WTC11 (cell line): ENCODE measurements at regions not wholly inside any gene's neighbourhood (a gene's known extent, or its start where the extent isn't known, plus 50 kb on each side); places are given as distances from the start of the nearest gene placed in this dataset.

ENCODE experiments used
- ATAC-seq: fragments of 200-7000 bp; cut with Tn5 transposase; 2 replicates; pipeline ENCODE4 v1.10.0; 2021; ENCODE audit warnings: mild to moderate bottlenecking, moderate library complexity
- CTCF ChIA-PET: fragments of 300-600 bp; sonication (Branson Sonifier 250); formaldehyde crosslinking; loops from one replicate; lab custom pipeline; 2021; ENCODE audit warnings: antibody characterized with exemption; lab: Charles Lee
- POLR2A ChIA-PET: fragments of 350-600 bp; sonication (Branson Sonifier 250); formaldehyde crosslinking; loops from one replicate; lab custom pipeline; 2021; ENCODE audit warnings: antibody characterized with exemption; lab: Charles Lee
- DNase-seq: peaks from one replicate; pipeline ENCODE4 v3.0.0; 2021; ENCODE audit warnings: low spot score
- H3K27ac Mint-ChIP-seq: 2 replicates; pipeline ENCODE4 v1.8.0; 2021; ENCODE audit warnings: mixed read lengths
- H3K27me3 Mint-ChIP-seq: 2 replicates; pipeline ENCODE4 v1.8.0; 2021; ENCODE audit warnings: low read depth, mild to moderate bottlenecking, moderate library complexity, mixed read lengths
- H3K36me3 Mint-ChIP-seq: 2 replicates; pipeline ENCODE4 v1.8.0; 2021; ENCODE audit warnings: mixed read lengths
- H3K4me1 Mint-ChIP-seq: 2 replicates; pipeline ENCODE4 v1.8.0; 2022; ENCODE audit warnings: mixed read lengths
- H3K4me3 Mint-ChIP-seq: 2 replicates; pipeline ENCODE4 v1.8.0; 2021; ENCODE audit warnings: mild to moderate bottlenecking, moderate library complexity, mixed read lengths
- H3K9me3 Mint-ChIP-seq: 2 replicates; pipeline ENCODE4 v1.8.0; 2021; ENCODE audit warnings: mixed read lengths
- ATF1 ChIP-seq: sonication (generic); formaldehyde crosslinking; IDR thresholded peaks from 2 replicates; pipeline ENCODE4 v1.8.1; 2023; ENCODE audit warnings: mild to moderate bottlenecking, moderate library complexity, missing genetic modification reagents
- EMX1 ChIP-seq: fragments of 250-450 bp; sonication (Bioruptor Pico); IDR thresholded peaks from 2 replicates; pipeline ENCODE4 v1.8.0; 2021; ENCODE audit warnings: mild to moderate bottlenecking
- ESRRA ChIP-seq: sonication (generic); formaldehyde crosslinking; IDR thresholded peaks from 2 replicates; pipeline ENCODE4 v1.8.1; 2022; ENCODE audit warnings: mild to moderate bottlenecking, missing genetic modification reagents, borderline replicate concordance
- FOXP1 ChIP-seq: sonication (generic); formaldehyde crosslinking; IDR thresholded peaks from 2 replicates; pipeline ENCODE4 v1.8.0; 2022; ENCODE audit warnings: missing genetic modification reagents, mild to moderate bottlenecking, moderate library complexity, borderline replicate concordance
- GABPB1 ChIP-seq: sonication (generic); formaldehyde crosslinking; IDR thresholded peaks from 2 replicates; pipeline ENCODE4 v1.8.1; 2023; ENCODE audit warnings: mild to moderate bottlenecking, missing genetic modification reagents
- GTF2I ChIP-seq: fragments of 250-450 bp; sonication (Bioruptor Pico); conservative IDR thresholded peaks from 2 replicates; pipeline ENCODE4 v1.4.0; 2021; ENCODE audit warnings: mild to moderate bottlenecking
- JAZF1 ChIP-seq: fragments of 250-450 bp; sonication (Bioruptor Pico); IDR thresholded peaks from 2 replicates; pipeline ENCODE4 v1.9.0; 2021; ENCODE audit warnings: moderate library complexity, mild to moderate bottlenecking, inconsistent platforms
- JUN ChIP-seq: sonication (generic); formaldehyde crosslinking; IDR thresholded peaks from 2 replicates; pipeline ENCODE4 v1.8.0; 2023; ENCODE audit warnings: mild to moderate bottlenecking, missing genetic modification reagents
- NFYB ChIP-seq: sonication (generic); formaldehyde crosslinking; conservative IDR thresholded peaks from 2 replicates; pipeline ENCODE4 v1.8.0; 2022; ENCODE audit warnings: low read depth, missing genetic modification reagents
- NR3C1 ChIP-seq: sonication (generic); formaldehyde crosslinking; conservative IDR thresholded peaks from 2 replicates; pipeline ENCODE4 v1.8.1; 2023; ENCODE audit warnings: low read depth, mild to moderate bottlenecking, missing genetic modification reagents
- PRRX2 ChIP-seq: fragments of 250-450 bp; sonication (Bioruptor Pico); IDR thresholded peaks from 2 replicates; pipeline ENCODE4 v1.8.0; 2021; ENCODE audit warnings: mild to moderate bottlenecking
- SMAD4 ChIP-seq: sonication (generic); formaldehyde crosslinking; IDR thresholded peaks from 2 replicates; pipeline ENCODE4 v1.8.0; 2022; ENCODE audit warnings: mild to moderate bottlenecking, missing genetic modification reagents
- SP1 ChIP-seq: sonication (generic); formaldehyde crosslinking; conservative IDR thresholded peaks from 2 replicates; pipeline ENCODE4 v1.8.1; 2022; ENCODE audit warnings: missing genetic modification reagents
- ZNF219 ChIP-seq: sonication (generic); formaldehyde crosslinking; IDR thresholded peaks from 2 replicates; pipeline ENCODE4 v1.8.0; 2023; ENCODE audit warnings: missing genetic modification reagents, mild to moderate bottlenecking, borderline replicate concordance
- ZNF317 ChIP-seq: sonication (generic); formaldehyde crosslinking; IDR thresholded peaks from 2 replicates; pipeline ENCODE4 v1.8.1; 2023; ENCODE audit warnings: low read depth, mild to moderate bottlenecking, moderate library complexity, missing genetic modification reagents, borderline replicate concordance
- ZNF416 ChIP-seq: fragments of 250-450 bp; sonication (Bioruptor Pico); IDR thresholded peaks from 2 replicates; pipeline ENCODE4 v1.9.0; 2021; ENCODE audit warnings: mild to moderate bottlenecking, inconsistent platforms
- TF ChIP-seq, protein P1 (sequence below): sonication (generic); formaldehyde crosslinking; IDR thresholded peaks from 2 replicates; pipeline ENCODE4 v1.8.0; 2023; ENCODE audit warnings: missing genetic modification reagents, mild to moderate bottlenecking, borderline replicate concordance
- TF ChIP-seq, protein P2 (sequence below): sonication (generic); formaldehyde crosslinking; IDR thresholded peaks from 2 replicates; pipeline ENCODE4 v1.8.0; 2022; ENCODE audit warnings: mild to moderate bottlenecking, missing genetic modification reagents
- TF ChIP-seq, protein P3 (sequence below): sonication (generic); formaldehyde crosslinking; IDR thresholded peaks from 2 replicates; pipeline ENCODE4 v1.8.1; 2022; ENCODE audit warnings: mild to moderate bottlenecking, missing genetic modification reagents, moderate library complexity, borderline replicate concordance
- TF ChIP-seq, protein P4 (sequence below): sonication (generic); formaldehyde crosslinking; IDR thresholded peaks from 2 replicates; pipeline ENCODE4 v1.8.1; 2022; ENCODE audit warnings: missing genetic modification reagents, borderline replicate concordance
- TF ChIP-seq, protein P5 (sequence below): fragments of 200-600 bp; IDR thresholded peaks from 2 replicates; pipeline ENCODE4 v1.8.0; 2022; ENCODE audit warnings: antibody characterized with exemption
- TF ChIP-seq, protein P6 (sequence below): sonication (generic); formaldehyde crosslinking; IDR thresholded peaks from 2 replicates; pipeline ENCODE4 v1.8.0; 2022; ENCODE audit warnings: mild to moderate bottlenecking, missing genetic modification reagents
- TF ChIP-seq, protein P7 (sequence below): fragments of 250-450 bp; sonication (Bioruptor Pico); IDR thresholded peaks from 2 replicates; pipeline ENCODE4 v1.9.0; 2021; ENCODE audit warnings: mild to moderate bottlenecking, borderline replicate concordance

DNA sequence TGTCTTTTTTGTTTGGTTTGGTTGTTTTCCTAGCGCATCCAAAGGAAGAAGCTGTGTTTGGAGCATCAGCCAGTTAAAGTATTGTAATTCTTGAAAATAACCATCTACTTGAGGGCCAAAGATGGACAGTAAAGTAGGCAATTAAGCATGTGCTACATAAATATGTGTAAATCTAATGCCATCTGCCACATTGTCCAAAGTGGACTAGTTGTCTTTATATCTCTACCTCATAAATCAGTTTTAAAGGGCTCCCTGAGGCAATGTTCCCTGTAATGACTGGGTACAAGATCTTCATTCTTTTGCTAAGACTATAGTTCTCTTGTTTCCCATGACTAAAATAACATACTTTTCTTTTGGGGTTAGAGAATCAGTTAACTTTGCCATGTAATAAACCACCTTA lies 460.0 kb upstream of the RARB start (continued):
- TF ChIP-seq, protein P1, sequence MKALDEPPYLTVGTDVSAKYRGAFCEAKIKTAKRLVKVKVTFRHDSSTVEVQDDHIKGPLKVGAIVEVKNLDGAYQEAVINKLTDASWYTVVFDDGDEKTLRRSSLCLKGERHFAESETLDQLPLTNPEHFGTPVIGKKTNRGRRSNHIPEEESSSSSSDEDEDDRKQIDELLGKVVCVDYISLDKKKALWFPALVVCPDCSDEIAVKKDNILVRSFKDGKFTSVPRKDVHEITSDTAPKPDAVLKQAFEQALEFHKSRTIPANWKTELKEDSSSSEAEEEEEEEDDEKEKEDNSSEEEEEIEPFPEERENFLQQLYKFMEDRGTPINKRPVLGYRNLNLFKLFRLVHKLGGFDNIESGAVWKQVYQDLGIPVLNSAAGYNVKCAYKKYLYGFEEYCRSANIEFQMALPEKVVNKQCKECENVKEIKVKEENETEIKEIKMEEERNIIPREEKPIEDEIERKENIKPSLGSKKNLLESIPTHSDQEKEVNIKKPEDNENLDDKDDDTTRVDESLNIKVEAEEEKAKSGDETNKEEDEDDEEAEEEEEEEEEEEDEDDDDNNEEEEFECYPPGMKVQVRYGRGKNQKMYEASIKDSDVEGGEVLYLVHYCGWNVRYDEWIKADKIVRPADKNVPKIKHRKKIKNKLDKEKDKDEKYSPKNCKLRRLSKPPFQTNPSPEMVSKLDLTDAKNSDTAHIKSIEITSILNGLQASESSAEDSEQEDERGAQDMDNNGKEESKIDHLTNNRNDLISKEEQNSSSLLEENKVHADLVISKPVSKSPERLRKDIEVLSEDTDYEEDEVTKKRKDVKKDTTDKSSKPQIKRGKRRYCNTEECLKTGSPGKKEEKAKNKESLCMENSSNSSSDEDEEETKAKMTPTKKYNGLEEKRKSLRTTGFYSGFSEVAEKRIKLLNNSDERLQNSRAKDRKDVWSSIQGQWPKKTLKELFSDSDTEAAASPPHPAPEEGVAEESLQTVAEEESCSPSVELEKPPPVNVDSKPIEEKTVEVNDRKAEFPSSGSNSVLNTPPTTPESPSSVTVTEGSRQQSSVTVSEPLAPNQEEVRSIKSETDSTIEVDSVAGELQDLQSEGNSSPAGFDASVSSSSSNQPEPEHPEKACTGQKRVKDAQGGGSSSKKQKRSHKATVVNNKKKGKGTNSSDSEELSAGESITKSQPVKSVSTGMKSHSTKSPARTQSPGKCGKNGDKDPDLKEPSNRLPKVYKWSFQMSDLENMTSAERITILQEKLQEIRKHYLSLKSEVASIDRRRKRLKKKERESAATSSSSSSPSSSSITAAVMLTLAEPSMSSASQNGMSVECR (CRISPR knock-in tag), result no peak
- TF ChIP-seq SMAD4 (CRISPR knock-in tag) (no peak), GABPB1 (CRISPR knock-in tag) (no peak), FOXP1 (CRISPR knock-in tag) (no peak), NR3C1 (CRISPR knock-in tag) (no peak), GTF2I (CRISPR knock-in tag) (no peak), ZNF317 (CRISPR knock-in tag) (no peak), ZNF416 (CRISPR knock-in tag) (no peak)
- TF ChIP-seq, protein P2, sequence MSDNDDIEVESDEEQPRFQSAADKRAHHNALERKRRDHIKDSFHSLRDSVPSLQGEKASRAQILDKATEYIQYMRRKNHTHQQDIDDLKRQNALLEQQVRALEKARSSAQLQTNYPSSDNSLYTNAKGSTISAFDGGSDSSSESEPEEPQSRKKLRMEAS (CRISPR knock-in tag), result no peak
- TF ChIP-seq, protein P3, sequence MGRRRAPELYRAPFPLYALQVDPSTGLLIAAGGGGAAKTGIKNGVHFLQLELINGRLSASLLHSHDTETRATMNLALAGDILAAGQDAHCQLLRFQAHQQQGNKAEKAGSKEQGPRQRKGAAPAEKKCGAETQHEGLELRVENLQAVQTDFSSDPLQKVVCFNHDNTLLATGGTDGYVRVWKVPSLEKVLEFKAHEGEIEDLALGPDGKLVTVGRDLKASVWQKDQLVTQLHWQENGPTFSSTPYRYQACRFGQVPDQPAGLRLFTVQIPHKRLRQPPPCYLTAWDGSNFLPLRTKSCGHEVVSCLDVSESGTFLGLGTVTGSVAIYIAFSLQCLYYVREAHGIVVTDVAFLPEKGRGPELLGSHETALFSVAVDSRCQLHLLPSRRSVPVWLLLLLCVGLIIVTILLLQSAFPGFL (CRISPR knock-in tag), result no peak
- TF ChIP-seq, protein P4, sequence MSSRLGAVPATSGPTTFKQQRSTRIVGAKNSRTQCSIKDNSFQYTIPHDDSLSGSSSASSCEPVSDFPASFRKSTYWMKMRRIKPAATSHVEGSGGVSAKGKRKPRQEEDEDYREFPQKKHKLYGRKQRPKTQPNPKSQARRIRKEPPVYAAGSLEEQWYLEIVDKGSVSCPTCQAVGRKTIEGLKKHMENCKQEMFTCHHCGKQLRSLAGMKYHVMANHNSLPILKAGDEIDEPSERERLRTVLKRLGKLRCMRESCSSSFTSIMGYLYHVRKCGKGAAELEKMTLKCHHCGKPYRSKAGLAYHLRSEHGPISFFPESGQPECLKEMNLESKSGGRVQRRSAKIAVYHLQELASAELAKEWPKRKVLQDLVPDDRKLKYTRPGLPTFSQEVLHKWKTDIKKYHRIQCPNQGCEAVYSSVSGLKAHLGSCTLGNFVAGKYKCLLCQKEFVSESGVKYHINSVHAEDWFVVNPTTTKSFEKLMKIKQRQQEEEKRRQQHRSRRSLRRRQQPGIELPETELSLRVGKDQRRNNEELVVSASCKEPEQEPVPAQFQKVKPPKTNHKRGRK, result no peak
- TF ChIP-seq, protein P5, sequence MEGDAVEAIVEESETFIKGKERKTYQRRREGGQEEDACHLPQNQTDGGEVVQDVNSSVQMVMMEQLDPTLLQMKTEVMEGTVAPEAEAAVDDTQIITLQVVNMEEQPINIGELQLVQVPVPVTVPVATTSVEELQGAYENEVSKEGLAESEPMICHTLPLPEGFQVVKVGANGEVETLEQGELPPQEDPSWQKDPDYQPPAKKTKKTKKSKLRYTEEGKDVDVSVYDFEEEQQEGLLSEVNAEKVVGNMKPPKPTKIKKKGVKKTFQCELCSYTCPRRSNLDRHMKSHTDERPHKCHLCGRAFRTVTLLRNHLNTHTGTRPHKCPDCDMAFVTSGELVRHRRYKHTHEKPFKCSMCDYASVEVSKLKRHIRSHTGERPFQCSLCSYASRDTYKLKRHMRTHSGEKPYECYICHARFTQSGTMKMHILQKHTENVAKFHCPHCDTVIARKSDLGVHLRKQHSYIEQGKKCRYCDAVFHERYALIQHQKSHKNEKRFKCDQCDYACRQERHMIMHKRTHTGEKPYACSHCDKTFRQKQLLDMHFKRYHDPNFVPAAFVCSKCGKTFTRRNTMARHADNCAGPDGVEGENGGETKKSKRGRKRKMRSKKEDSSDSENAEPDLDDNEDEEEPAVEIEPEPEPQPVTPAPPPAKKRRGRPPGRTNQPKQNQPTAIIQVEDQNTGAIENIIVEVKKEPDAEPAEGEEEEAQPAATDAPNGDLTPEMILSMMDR, result no peak

DNA sequence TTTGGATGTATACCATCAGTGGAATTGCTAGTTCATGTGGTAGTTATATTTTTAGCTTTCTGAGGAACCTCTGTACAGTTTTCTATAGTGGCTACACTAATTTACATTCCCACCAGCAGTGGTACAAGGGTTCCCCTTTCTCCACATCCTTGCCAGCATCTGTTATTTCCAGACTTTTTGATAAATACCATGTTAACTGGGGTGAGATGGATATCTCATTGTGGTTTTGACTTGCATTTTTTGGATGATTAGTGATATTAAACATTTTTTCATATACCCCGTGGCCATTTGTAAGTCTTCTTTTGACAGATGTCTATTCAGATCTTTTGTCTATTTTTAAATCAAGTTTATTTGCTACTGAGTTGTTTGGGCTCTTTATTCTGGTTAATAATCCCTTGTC lies 455.6 kb upstream of the RARB start:
- no peaks in the 10 kb centered on the region for H3K36me3 Mint-ChIP-seq
- no peak for DNase-seq
- H3K27ac Mint-ChIP-seq, result no peak overlapping the region
- ChIA-PET POLR2A (no interaction called here), CTCF (interaction anchor here (1.2 kb wide), 1 partner anchor 61 kb away, joined by 3 read pairs; no protein-coding TSS in a partner anchor)
- ATAC-seq, result no peak
- peaks cover 18% of the 10 kb centered on the region for H3K9me3 Mint-ChIP-seq
- no peak overlapping the region for H3K4me3 Mint-ChIP-seq
- H3K4me1 Mint-ChIP-seq, result no peaks in the 10 kb centered on the region
- no peaks in the 10 kb centered on the region for H3K27me3 Mint-ChIP-seq
- TF ChIP-seq SP1 (CRISPR knock-in tag) (no peak), NFYB (CRISPR knock-in tag) (no peak), PRRX2 (CRISPR knock-in tag) (no peak), ESRRA (CRISPR knock-in tag) (no peak), EMX1 (CRISPR knock-in tag) (no peak), ATF1 (no peak), ZNF416 (CRISPR knock-in tag) (no peak), JUN (CRISPR knock-in tag) (no peak), JAZF1 (CRISPR knock-in tag) (no peak), ZNF219 (CRISPR knock-in tag) (no peak)
- TF ChIP-seq, protein P6, sequence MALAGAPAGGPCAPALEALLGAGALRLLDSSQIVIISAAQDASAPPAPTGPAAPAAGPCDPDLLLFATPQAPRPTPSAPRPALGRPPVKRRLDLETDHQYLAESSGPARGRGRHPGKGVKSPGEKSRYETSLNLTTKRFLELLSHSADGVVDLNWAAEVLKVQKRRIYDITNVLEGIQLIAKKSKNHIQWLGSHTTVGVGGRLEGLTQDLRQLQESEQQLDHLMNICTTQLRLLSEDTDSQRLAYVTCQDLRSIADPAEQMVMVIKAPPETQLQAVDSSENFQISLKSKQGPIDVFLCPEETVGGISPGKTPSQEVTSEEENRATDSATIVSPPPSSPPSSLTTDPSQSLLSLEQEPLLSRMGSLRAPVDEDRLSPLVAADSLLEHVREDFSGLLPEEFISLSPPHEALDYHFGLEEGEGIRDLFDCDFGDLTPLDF, result no peak
- TF ChIP-seq, protein P2 (CRISPR knock-in tag), result no peak
- TF ChIP-seq, protein P7, sequence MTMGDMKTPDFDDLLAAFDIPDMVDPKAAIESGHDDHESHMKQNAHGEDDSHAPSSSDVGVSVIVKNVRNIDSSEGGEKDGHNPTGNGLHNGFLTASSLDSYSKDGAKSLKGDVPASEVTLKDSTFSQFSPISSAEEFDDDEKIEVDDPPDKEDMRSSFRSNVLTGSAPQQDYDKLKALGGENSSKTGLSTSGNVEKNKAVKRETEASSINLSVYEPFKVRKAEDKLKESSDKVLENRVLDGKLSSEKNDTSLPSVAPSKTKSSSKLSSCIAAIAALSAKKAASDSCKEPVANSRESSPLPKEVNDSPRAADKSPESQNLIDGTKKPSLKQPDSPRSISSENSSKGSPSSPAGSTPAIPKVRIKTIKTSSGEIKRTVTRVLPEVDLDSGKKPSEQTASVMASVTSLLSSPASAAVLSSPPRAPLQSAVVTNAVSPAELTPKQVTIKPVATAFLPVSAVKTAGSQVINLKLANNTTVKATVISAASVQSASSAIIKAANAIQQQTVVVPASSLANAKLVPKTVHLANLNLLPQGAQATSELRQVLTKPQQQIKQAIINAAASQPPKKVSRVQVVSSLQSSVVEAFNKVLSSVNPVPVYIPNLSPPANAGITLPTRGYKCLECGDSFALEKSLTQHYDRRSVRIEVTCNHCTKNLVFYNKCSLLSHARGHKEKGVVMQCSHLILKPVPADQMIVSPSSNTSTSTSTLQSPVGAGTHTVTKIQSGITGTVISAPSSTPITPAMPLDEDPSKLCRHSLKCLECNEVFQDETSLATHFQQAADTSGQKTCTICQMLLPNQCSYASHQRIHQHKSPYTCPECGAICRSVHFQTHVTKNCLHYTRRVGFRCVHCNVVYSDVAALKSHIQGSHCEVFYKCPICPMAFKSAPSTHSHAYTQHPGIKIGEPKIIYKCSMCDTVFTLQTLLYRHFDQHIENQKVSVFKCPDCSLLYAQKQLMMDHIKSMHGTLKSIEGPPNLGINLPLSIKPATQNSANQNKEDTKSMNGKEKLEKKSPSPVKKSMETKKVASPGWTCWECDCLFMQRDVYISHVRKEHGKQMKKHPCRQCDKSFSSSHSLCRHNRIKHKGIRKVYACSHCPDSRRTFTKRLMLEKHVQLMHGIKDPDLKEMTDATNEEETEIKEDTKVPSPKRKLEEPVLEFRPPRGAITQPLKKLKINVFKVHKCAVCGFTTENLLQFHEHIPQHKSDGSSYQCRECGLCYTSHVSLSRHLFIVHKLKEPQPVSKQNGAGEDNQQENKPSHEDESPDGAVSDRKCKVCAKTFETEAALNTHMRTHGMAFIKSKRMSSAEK (CRISPR knock-in tag), result no peak
